Breast epithelium (tissue), 3 donors: ENCODE measurements at regions not wholly inside any gene's neighbourhood (a gene's known extent, or its start where the extent isn't known, plus 50 kb on each side); places are given as distances from the start of the nearest gene placed in this dataset.
"Not testable (repeated sequence)": the region's sequence is repeated elsewhere in the genome, so short reads cannot be mapped to it uniquely, and the experiment has no call there.

Experiments
- CTCF ChIP-seq, 3 donors: fragments of 450-650 bp; IDR thresholded peaks; one replicate each; pipeline ENCODE4 v1.5.1; 2016 to 2017; ENCODE audit warnings: antibody characterized with exemption in 3 of 3, mild to moderate bottlenecking in 3 of 3, moderate library complexity in 3 of 3
- POLR2A ChIP-seq: fragments of 450-650 bp; IDR thresholded peaks from one replicate; pipeline ENCODE4 v1.6.1; 2016; ENCODE audit warnings: antibody characterized with exemption, mild to moderate bottlenecking, moderate library complexity

- not testable (repeated sequence) for TF ChIP-seq CTCF (IDR thresholded peaks at IDR 0.05); POLR2A
Measured at GRCh38 chr13:21307158-21307557, 130.7 kb downstream of the MRPL57 start.
